Panc1 (cell line): ENCODE measurements at regions not wholly inside any gene's neighbourhood (a gene's known extent, or its start where the extent isn't known, plus 50 kb on each side); places are given as distances from the start of the nearest gene placed in this dataset.

Source experiments
- ATAC-seq: fragments of 200-7000 bp; cut with Tn5 transposase; 2 replicates; pipeline ENCODE4 v1.9.1; 2020; ENCODE audit warnings: mild to moderate bottlenecking, moderate library complexity
- BruUV-seq: library from RNA; stranded (reverse); fragments of 400-500 nt; replicated peaks from 2 replicates; lab custom pipeline; 2021; lab: Mats Ljungman, UMichigan
- CTCF ChIA-PET: fragments of 300-600 bp; sonication (Branson Sonifier 250); formaldehyde crosslinking; loops from one replicate; lab custom pipeline; 2022; ENCODE audit warnings: antibody characterized with exemption; lab: Charles Lee
- POLR2A ChIA-PET: fragments of 300-600 bp; sonication (Branson Sonifier 250); formaldehyde crosslinking; loops from one replicate; lab custom pipeline; 2022; ENCODE audit warnings: antibody characterized with exemption; lab: Charles Lee
- DNase-seq: peaks from one replicate; pipeline ENCODE4 v3.0.0-alpha.2; 2010; ENCODE audit warnings: low read depth, low spot score
- H3K27ac ChIP-seq: 2 replicates; pipeline ENCODE4 v1.5.1; 2011; ENCODE audit warnings: mild to moderate bottlenecking, low read length, inconsistent platforms
- H3K27me3 ChIP-seq: fragments of 200-500 bp; sonication (Bioruptor generic); 2 replicates; pipeline ENCODE4 v1.6.0; 2014; ENCODE audit warnings: low read length, inconsistent platforms; ENCODE audit not compliant: control insufficient read depth, insufficient read depth
- H3K36me3 ChIP-seq: fragments of 200-500 bp; sonication (Bioruptor generic); 2 replicates; pipeline ENCODE4 v1.5.1; 2014; ENCODE audit warnings: inconsistent platforms, mild to moderate bottlenecking, low read length, moderate library complexity; ENCODE audit not compliant: control insufficient read depth, insufficient read depth
- H3K4me1 ChIP-seq: 2 replicates; pipeline ENCODE4 v1.5.1; 2011; ENCODE audit warnings: inconsistent platforms, mild to moderate bottlenecking, low read length, moderate library complexity; ENCODE audit not compliant: control insufficient read depth, insufficient read depth
- H3K4me3 ChIP-seq, 2 experiments: 2 replicates each; pipeline ENCODE4 v1.5.1; 2011 to 2012; ENCODE audit warnings: low read depth in 2 of 2, low read length in 2 of 2, mild to moderate bottlenecking in 2 of 2, inconsistent platforms in 1 of 2, moderate library complexity in 1 of 2
- H3K9me3 ChIP-seq: fragments of 200-500 bp; sonication (Bioruptor generic); 2 replicates; pipeline ENCODE4 v1.5.1; 2014; ENCODE audit warnings: low read depth, mild to moderate bottlenecking, inconsistent platforms, low read length, moderate library complexity; ENCODE audit not compliant: control insufficient read depth, insufficient read depth
- CTCF ChIP-seq: fragments of 450-650 bp; IDR thresholded peaks from 2 replicates; pipeline ENCODE4 v1.5.1; 2017; ENCODE audit warnings: mild to moderate bottlenecking
- POLR2AphosphoS5 ChIP-seq: IDR thresholded peaks from 2 replicates; pipeline ENCODE4 v1.6.1; 2012; ENCODE audit warnings: mild to moderate bottlenecking, low read depth, low read length, moderate library complexity
- REST ChIP-seq, 2 experiments: IDR thresholded peaks; 2 replicates each; pipeline ENCODE4 v1.6.1; 2011 to 2012; ENCODE audit warnings: low read depth in 2 of 2, control low read depth in 1 of 2, low read length in 1 of 2, mild to moderate bottlenecking in 1 of 2, moderate library complexity in 1 of 2; ENCODE audit not compliant: insufficient read depth in 1 of 2
- SIN3A ChIP-seq: IDR thresholded peaks from 2 replicates; pipeline ENCODE4 v1.6.1; 2012; ENCODE audit warnings: low read depth, mild to moderate bottlenecking, low read length, moderate library complexity, borderline replicate concordance; ENCODE audit not compliant: insufficient read depth
- TCF7L2 ChIP-seq: IDR thresholded peaks from 2 replicates; pipeline ENCODE4 v1.6.1; 2011; ENCODE audit warnings: mild to moderate bottlenecking, low read depth, low read length, inconsistent platforms
- in situ Hi-C: cut with HindIII; loops from 2 replicates; pipeline ENCODE4 v1.10.0; 2016; ENCODE audit warnings: low sequenced_read_pairs, low pct_unique_long_range_greater_than_20kb
- intact Hi-C: fragments of 100-400 bp; cut with micrococcal nuclease; formaldehyde crosslinking; loops from one replicate; pipeline ENCODE4 v1.10.0; 2022; ENCODE audit not compliant: unreplicated experiment

GRCh38 chrX:117305168-117305766 lies 811.3 kb downstream of the KLHL13 start:
- POLR2A ChIA-PET = no interaction called here
- Histone ChIP-seq H3K27me3 (no peaks in the 10 kb centered on the region), H3K27ac (no peak overlapping the region), H3K9me3 (no peaks in the 10 kb centered on the region), H3K4me3 (no peak overlapping the region), H3K4me1 (no peaks in the 10 kb centered on the region), H3K36me3 (no peaks in the 10 kb centered on the region)
- CTCF ChIA-PET = no interaction called here
- BruUV-seq = no TSS peak
- TF ChIP-seq POLR2AphosphoS5 = no peak
- intact Hi-C loops (no loop called here), in situ Hi-C loops (no loop called here)
- no peak for DNase-seq
- no peak for ATAC-seq

GRCh38 chrX:117301086-117301485 lies 815.5 kb downstream of the KLHL13 start:
- DNase-seq = no peak
- H3K4me1 ChIP-seq = no peaks in the 10 kb centered on the region
- ATAC-seq = no peak
- no peaks in the 10 kb centered on the region for H3K27me3 ChIP-seq
- no peaks in the 10 kb centered on the region for H3K9me3 ChIP-seq
- H3K4me3 ChIP-seq = no peak overlapping the region
- no peaks in the 10 kb centered on the region for H3K36me3 ChIP-seq
- BruUV-seq = no TSS peak
- CTCF ChIA-PET = no interaction called here
- intact Hi-C loops = no loop called here
- TF ChIP-seq POLR2AphosphoS5 = no peak
- TF ChIP-seq SIN3A = no peak
- TF ChIP-seq CTCF = no peak
- no peak for TF ChIP-seq TCF7L2
- TF ChIP-seq REST (IDR thresholded peaks at IDR 0.05; ENCODE audit: insufficient read depth in 1 of 2, low read depth in 2 of 2, low read length in 1 of 2) = no peak
- in situ Hi-C loops = no loop called here
- POLR2A ChIA-PET = no interaction called here
- no peak overlapping the region for H3K27ac ChIP-seq

GRCh38 chrX:117291760-117292159 lies 824.9 kb downstream of the KLHL13 start:
- Histone ChIP-seq H3K27ac (no peak overlapping the region), H3K36me3 (no peaks in the 10 kb centered on the region), H3K9me3 (no peaks in the 10 kb centered on the region), H3K27me3 (no peaks in the 10 kb centered on the region), H3K4me1 (no peaks in the 10 kb centered on the region), H3K4me3 (no peak overlapping the region)
- TF ChIP-seq CTCF = no peak
- no peak for TF ChIP-seq POLR2AphosphoS5
- no peak for TF ChIP-seq REST (IDR thresholded peaks at IDR 0.05; ENCODE audit: insufficient read depth in 1 of 2, low read depth in 2 of 2, low read length in 1 of 2)
- no peak for TF ChIP-seq SIN3A
- no peak for TF ChIP-seq TCF7L2
- ChIA-PET POLR2A (no interaction called here), CTCF (no interaction called here)
- ATAC-seq = no peak
- intact Hi-C loops = no loop called here
- BruUV-seq = no TSS peak
- DNase-seq = no peak
- in situ Hi-C loops = no loop called here
